Epithelial cell of esophagus (primary cell): ENCODE measurements at regions not wholly inside any gene's neighbourhood (a gene's known extent, or its start where the extent isn't known, plus 50 kb on each side); places are given as distances from the start of the nearest gene placed in this dataset.

Experiments
- DNase-seq: peaks from one replicate; pipeline ENCODE4 v3.0.0; 2010; ENCODE audit warnings: low read depth
- H3K4me3 ChIP-seq: 2 replicates; pipeline ENCODE4 v1.5.1; 2011; ENCODE audit warnings: mild to moderate bottlenecking, low read length, control low read depth
- CTCF ChIP-seq: IDR thresholded peaks from 2 replicates; pipeline ENCODE4 v1.5.1; 2011; ENCODE audit warnings: low read depth, mild to moderate bottlenecking, low read length, control low read depth, inconsistent platforms; ENCODE audit not compliant: insufficient read depth; ENCODE audit errors: missing control alignments

DNA sequence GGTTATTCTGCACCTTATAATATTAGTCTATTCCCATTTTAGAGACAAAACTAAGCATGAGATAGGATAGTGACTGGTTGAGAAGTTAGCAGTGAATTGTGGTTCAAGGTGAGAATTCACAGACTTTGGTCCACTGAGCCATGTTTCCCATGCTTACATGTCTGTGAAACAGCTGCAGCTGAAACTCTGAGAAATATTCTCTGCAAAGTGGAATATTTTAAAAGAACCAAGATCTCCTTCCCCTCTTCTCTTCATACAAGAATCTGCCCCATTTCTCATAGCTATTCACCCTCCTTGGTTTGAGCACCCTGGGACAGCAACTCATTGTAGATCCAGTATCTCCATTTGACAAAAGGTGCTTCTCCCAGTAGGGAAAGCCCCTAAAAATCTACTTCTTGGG, 70.2 kb upstream of the TMEM170B start:
- no peak for TF ChIP-seq CTCF
- no peak for DNase-seq
- no peak overlapping the region for H3K4me3 ChIP-seq

GRCh38 chr6:11463398-11463780, 74.2 kb upstream of the TMEM170B start:
- DNase-seq, result no peak
- H3K4me3 ChIP-seq, result no peak overlapping the region

GRCh38 chr6:11462742-11463397, 74.7 kb upstream of the TMEM170B start:
- TF ChIP-seq CTCF, result no peak
- no peak overlapping the region for H3K4me3 ChIP-seq
- peak; percentile 72 for DNase-seq

More at GRCh38 chr6:11463398-11463780, 74.2 kb upstream of the TMEM170B start:
- no peak for TF ChIP-seq CTCF

DNA sequence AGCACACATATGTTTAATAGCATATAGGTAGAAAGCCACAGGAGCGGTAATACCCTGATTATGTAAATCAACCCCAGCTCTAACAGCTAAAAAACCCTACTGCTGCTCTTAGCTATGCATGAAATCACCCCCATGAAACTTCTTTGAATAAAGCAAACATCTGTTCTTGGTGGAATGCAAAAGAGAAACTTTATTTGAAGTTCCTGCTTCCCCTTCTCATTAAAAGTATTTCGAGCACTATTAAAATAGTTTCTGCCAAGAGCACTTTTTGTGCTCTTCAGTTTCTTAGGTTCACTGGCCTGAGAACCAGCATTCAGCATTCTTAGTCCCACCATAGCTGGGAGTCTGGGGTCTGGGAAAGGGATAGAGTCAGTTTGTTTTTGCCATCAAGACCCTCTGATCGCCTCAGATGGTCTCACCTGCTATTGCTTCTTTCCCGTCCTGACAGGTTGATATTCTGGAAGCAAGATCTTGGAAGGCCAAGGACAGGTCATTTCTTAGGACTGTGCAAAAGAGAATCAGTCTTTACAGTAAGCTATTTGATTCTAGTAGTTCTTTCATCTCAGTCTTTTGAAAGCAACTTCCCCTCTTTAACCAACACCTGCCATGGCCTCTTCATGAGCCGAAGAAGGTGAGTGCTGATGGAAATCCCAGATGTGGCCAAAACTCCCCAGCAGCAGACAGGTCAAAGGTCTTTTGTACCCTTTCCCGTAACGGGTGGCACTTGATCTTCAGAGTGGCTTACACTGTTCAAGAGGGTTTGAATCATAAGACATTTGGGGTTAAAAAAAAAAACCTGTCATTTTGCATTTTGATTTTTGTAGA, 76.5 kb upstream of the TMEM170B start:
- no peak for TF ChIP-seq CTCF
- DNase-seq, result no peak
- no peak overlapping the region for H3K4me3 ChIP-seq

GRCh38 chr6:11460001-11460668, 77.4 kb upstream of the TMEM170B start:
- DNase-seq, result peak; percentile 40
- TF ChIP-seq CTCF, result peak; percentile 14
- H3K4me3 ChIP-seq, result no peak overlapping the region

DNA sequence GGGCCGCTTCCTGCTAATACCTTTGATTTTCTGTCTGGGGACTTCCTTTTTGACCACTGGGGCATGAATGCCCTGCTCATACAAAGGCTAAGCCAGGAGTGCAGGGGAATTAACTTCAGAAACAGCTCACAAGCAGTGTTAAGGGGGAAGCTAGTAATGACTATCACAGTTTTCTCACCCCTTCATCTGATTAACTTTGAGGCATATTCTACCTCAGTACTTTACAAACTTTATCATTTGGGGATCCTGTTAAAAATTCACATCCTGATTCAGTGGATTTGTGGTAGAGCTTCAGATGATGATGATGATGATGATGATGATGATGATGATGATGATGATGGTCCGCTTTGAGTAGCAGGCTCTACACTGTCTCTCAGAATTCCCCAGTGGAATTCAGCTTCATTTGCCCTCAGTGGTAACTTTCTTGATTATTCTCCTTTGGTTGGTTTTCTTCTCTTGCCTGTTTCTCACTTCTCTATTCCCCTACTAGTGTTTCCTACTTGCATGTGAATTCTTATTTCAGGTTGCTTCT, 78.4 kb upstream of the TMEM170B start:
- DNase-seq, result no peak
- no peak overlapping the region for H3K4me3 ChIP-seq
- TF ChIP-seq CTCF, result no peak
